ENCODE measurements at regions not wholly inside any gene's neighbourhood (a gene's known extent, or its start where the extent isn't known, plus 50 kb on each side); places are given as distances from the start of the nearest gene placed in this dataset.

DNA sequence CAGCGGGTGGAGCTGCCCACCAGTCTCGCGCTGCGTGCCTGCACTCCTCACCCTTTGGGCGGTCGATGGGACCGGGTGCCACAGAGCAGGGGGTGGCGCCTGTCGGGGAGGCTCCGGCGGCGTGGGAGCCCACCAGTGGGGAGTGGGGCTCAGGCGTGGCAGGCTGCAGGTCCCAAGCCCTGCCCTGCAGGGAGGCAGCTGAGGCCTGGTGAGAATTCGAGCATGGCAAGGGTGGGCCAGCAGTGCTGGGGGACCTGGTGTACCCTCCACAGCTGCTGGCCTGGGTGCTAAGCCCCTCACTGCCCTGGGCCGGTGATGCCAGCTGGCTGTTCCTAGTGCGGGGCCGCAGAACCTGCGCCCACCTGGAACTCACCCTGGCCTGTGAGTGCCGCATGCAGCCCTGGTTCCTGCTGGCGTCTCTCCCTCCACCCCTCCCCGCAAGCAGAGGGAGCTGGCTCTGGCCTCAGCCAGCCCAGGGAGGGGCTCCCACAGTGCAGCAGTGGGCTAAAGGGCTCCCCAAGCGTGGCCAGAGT lies 746.6 kb upstream of the PABPC4L start:
- 70 to 82% methylated on average over 3 of the region's 22 CpGs for WGBS, 2 donors
- no peaks in the 10 kb centered on the region for H3K4me1 ChIP-seq
- H3K36me3 ChIP-seq: no peaks in the 10 kb centered on the region
- H3K27ac ChIP-seq: no peak overlapping the region
- intact Hi-C loops (cut with DNase I): no loop called here
- H3K9me3 ChIP-seq: peaks cover 0 to 6% (median 6%) of the 10 kb centered on the region in 3 donors
- TF ChIP-seq, protein P1, sequence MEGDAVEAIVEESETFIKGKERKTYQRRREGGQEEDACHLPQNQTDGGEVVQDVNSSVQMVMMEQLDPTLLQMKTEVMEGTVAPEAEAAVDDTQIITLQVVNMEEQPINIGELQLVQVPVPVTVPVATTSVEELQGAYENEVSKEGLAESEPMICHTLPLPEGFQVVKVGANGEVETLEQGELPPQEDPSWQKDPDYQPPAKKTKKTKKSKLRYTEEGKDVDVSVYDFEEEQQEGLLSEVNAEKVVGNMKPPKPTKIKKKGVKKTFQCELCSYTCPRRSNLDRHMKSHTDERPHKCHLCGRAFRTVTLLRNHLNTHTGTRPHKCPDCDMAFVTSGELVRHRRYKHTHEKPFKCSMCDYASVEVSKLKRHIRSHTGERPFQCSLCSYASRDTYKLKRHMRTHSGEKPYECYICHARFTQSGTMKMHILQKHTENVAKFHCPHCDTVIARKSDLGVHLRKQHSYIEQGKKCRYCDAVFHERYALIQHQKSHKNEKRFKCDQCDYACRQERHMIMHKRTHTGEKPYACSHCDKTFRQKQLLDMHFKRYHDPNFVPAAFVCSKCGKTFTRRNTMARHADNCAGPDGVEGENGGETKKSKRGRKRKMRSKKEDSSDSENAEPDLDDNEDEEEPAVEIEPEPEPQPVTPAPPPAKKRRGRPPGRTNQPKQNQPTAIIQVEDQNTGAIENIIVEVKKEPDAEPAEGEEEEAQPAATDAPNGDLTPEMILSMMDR (IDR thresholded peaks at IDR 0.05): no peak
- TF ChIP-seq POLR2A (IDR thresholded peaks at IDR 0.05): no peak
- no peaks in the 10 kb centered on the region for H3K27me3 ChIP-seq
- H3K4me3 ChIP-seq: no peak overlapping the region
- no peak for DNase-seq

DNA sequence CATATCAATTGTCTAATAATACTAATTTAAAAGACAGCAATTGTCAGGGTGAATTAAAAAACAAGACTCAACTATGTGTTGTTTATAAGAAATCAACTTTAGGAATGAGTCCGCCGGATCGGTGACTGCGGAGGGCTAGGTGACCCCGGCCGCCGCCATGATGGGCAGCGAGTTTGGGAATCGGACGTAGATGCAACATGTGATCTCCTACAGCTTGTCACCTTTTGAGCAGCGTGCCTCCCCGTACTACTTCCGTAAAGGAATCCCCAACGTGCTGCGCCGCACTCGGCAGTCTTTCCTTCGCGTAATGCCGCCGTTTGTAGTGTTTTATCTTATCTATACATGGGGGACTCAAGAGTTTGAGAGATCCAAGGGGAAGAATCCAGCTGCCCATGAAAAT lies 742.5 kb upstream of the PABPC4L start:
- no peak for TF ChIP-seq POLR2A (IDR thresholded peaks at IDR 0.05)
- TF ChIP-seq, protein P1 (IDR thresholded peaks at IDR 0.05): no peak
- Histone ChIP-seq H3K36me3 (no peaks in the 10 kb centered on the region), H3K4me3 (no peak overlapping the region), H3K27me3 (no peaks in the 10 kb centered on the region), H3K4me1 (no peaks in the 10 kb centered on the region), H3K27ac (no peak overlapping the region), H3K9me3 (peaks cover 0 to 6% (median 6%) of the 10 kb centered on the region in 3 donors)
- no peak for DNase-seq
- intact Hi-C loops (cut with DNase I): no loop called here
- WGBS, 2 donors: 84 to 94% methylated on average over 16 to 21 of the region's 21 CpGs

DNA sequence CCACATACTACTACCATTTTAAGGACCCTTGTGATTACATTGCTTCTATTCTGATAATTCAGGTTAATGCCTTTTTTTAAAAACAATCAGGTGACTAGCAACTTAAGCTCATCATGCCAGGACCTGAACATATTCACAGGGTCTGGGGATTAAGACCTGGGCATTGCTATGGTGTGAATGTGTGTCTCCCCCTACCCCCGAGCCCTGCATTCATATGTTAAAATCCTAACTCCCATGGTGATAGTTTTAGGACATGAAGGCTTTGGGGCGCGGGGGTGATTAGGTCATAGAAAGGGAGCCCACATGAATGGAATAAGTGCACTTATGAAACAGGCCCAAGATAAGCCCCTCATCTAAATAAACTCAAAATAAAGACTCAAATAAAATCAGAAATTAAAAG lies 734.4 kb upstream of the PABPC4L start:
- H3K27ac ChIP-seq: no peak overlapping the region
- 84 to 90% methylated on average over 2 to 3 of the region's 3 CpGs for WGBS, 2 donors
- DNase-seq: no peak
- no peaks in the 10 kb centered on the region for H3K4me1 ChIP-seq
- intact Hi-C loops (cut with DNase I): no loop called here
- no peaks in the 10 kb centered on the region for H3K36me3 ChIP-seq
- H3K4me3 ChIP-seq: no peak overlapping the region
- no peaks in the 10 kb centered on the region for H3K9me3 ChIP-seq
- TF ChIP-seq POLR2A (IDR thresholded peaks at IDR 0.05): no peak
- TF ChIP-seq, protein P1 (IDR thresholded peaks at IDR 0.05): no peak
- H3K27me3 ChIP-seq: no peaks in the 10 kb centered on the region

DNA sequence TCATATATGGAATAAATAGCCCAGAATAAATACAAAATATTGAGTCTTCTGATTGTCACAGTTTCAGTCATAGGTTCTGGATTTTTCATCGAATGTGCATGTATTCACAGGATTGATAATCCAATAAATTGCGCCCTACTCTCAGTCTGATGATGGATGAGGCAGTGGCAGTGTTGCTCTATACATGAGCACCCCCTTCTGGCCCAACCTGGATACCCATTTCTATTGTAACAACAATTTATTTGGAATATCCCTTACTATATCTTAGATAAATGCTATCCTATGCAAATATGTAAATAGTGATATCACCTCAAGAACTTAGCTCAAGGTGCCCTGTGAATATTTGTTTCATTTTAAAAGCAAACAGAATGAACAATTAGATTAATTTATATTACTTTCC lies 733.7 kb upstream of the PABPC4L start:
- Histone ChIP-seq H3K36me3 (no peaks in the 10 kb centered on the region), H3K4me1 (no peaks in the 10 kb centered on the region), H3K27ac (no peak overlapping the region), H3K4me3 (no peak overlapping the region), H3K27me3 (no peaks in the 10 kb centered on the region), H3K9me3 (no peaks in the 10 kb centered on the region)
- WGBS, 2 donors: 58 to 75% methylated on average over 2 of the region's 2 CpGs
- no peak for DNase-seq
- intact Hi-C loops (cut with DNase I): no loop called here
- TF ChIP-seq, protein P1 (IDR thresholded peaks at IDR 0.05): peak in 1 of 6 experiments; percentile 26
- no peak for TF ChIP-seq POLR2A (IDR thresholded peaks at IDR 0.05)

DNA sequence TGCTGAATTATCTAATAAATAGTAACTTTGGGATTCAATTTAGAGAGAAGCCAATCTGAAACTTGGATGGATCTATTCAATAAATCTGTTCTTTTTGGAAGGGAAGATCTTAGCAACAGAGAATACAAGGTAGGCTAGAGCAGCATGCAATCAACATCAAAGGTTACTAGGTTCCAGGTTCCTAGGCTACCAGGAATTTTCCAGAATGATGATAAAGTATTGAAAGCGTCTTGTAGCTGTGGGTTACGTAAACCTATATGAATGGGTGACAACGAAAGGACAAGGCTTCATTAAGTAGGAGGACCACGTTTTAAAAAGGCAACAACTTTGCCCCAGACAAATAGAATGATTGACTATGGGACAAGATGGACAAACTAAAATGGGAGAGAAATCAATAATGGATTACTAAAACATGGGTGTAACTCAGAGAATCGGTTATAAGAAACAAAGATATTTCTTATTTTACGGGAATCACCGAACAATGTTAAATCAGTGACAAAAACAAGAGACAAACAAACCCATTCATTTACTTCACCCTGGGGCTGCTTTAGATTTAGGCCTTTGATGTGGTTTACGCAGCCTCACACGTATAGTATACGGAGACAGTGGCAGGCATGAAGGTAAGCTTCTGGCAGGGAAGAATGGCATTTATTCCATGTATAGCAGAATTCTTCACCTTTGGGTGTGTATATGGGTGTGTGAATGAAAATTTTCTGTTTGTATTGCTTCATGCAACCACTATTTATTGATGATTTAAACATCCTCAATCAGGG lies 732.6 kb upstream of the PABPC4L start:
- 64 to 75% methylated on average over 10 of the region's 10 CpGs for WGBS, 2 donors
- Histone ChIP-seq H3K36me3 (no peaks in the 10 kb centered on the region), H3K4me1 (no peaks in the 10 kb centered on the region), H3K4me3 (no peak overlapping the region), H3K27me3 (no peaks in the 10 kb centered on the region), H3K9me3 (no peaks in the 10 kb centered on the region), H3K27ac (no peak overlapping the region)
- TF ChIP-seq, protein P1 (IDR thresholded peaks at IDR 0.05): no peak
- TF ChIP-seq POLR2A (IDR thresholded peaks at IDR 0.05): no peak
- DNase-seq: no peak
- intact Hi-C loops (cut with DNase I): no loop called here
